HL-60 (cell line): ENCODE measurements at regions not wholly inside any gene's neighbourhood (a gene's known extent, or its start where the extent isn't known, plus 50 kb on each side); places are given as distances from the start of the nearest gene placed in this dataset.

Experiments used
- DNase-seq, 2 experiments: peaks; one replicate each; pipeline ENCODE4 v3.0.0-alpha.2; 2010 to 2020; ENCODE audit warnings: low read depth in 1 of 2, low spot score in 1 of 2
- H3K27ac ChIP-seq: fragments of 250-450 bp; sonication (Bioruptor Pico); replicated peaks from 2 replicates; pipeline ENCODE4 v1.5.1; 2020; ENCODE audit warnings: mild to moderate bottlenecking, moderate library complexity
- H3K27me3 ChIP-seq: fragments of 250-450 bp; sonication (Bioruptor Pico); 2 replicates; pipeline ENCODE4 v1.5.1; 2021; ENCODE audit warnings: mild to moderate bottlenecking, moderate library complexity; ENCODE audit not compliant: insufficient read depth, poor library complexity, severe bottlenecking
- H3K4me3 ChIP-seq: replicated peaks from 2 replicates; pipeline ENCODE4 v1.5.1; 2011; ENCODE audit warnings: mild to moderate bottlenecking, control low read depth, low read length; ENCODE audit not compliant: insufficient read depth
- CTCF ChIP-seq: IDR thresholded peaks from one replicate; pipeline ENCODE4 v1.5.1; 2011; ENCODE audit warnings: low read length, control low read depth, inconsistent platforms; ENCODE audit not compliant: insufficient read depth
- GABPA ChIP-seq: IDR thresholded peaks from 2 replicates; pipeline ENCODE4 v1.6.1; 2012; ENCODE audit warnings: low read depth
- POLR2AphosphoS5 ChIP-seq: IDR thresholded peaks from 2 replicates; pipeline ENCODE4 v1.6.1; 2012; ENCODE audit warnings: low read depth
- REST ChIP-seq: IDR thresholded peaks from 2 replicates; pipeline ENCODE4 v1.6.1; 2012; ENCODE audit warnings: low read depth; ENCODE audit not compliant: insufficient replicate concordance
- SPI1 ChIP-seq: IDR thresholded peaks from 2 replicates; pipeline ENCODE4 v1.6.1; 2012; ENCODE audit warnings: low read depth, mild to moderate bottlenecking, borderline replicate concordance

GRCh38 chr19:30311911-30312310 lies 60.3 kb upstream of the ZNF536 start:
- no peak overlapping the region for H3K27ac ChIP-seq
- DNase-seq, result no peak
- H3K4me3 ChIP-seq, result no peak overlapping the region
- H3K27me3 ChIP-seq, result no peaks in the 10 kb centered on the region
- no peak for TF ChIP-seq REST
- no peak for TF ChIP-seq GABPA
- TF ChIP-seq POLR2AphosphoS5, result no peak
- TF ChIP-seq CTCF, result no peak
- TF ChIP-seq SPI1, result no peak

GRCh38 chr19:30312582-30313352 lies 59.4 kb upstream of the ZNF536 start:
- Histone ChIP-seq H3K27ac (no peak overlapping the region), H3K4me3 (no peak overlapping the region), H3K27me3 (no peaks in the 10 kb centered on the region)
- no peak for TF ChIP-seq CTCF
- TF ChIP-seq SPI1, result no peak
- no peak for TF ChIP-seq POLR2AphosphoS5
- no peak for TF ChIP-seq REST
- TF ChIP-seq GABPA, result no peak
- DNase-seq, result no peak

- no peak for TF ChIP-seq GABPA
- TF ChIP-seq SPI1, result no peak
- TF ChIP-seq REST, result no peak
- TF ChIP-seq CTCF, result no peak
- TF ChIP-seq POLR2AphosphoS5, result no peak
- Histone ChIP-seq H3K4me3 (no peak overlapping the region), H3K27ac (no peak overlapping the region), H3K27me3 (no peaks in the 10 kb centered on the region)
- no peak for DNase-seq
Observed at GRCh38 chr19:30313353-30313750, 58.8 kb upstream of the ZNF536 start.
